Hepatocyte (in vitro differentiated cells): ENCODE measurements at regions not wholly inside any gene's neighbourhood (a gene's known extent, or its start where the extent isn't known, plus 50 kb on each side); places are given as distances from the start of the nearest gene placed in this dataset.
"Not testable (repeated sequence)": the region's sequence is repeated elsewhere in the genome, so short reads cannot be mapped to it uniquely, and the experiment has no call there.

Source experiments
- CTCF ChIP-seq: fragments of 200-600 bp; sonication (generic); IDR thresholded peaks from 2 replicates; pipeline ENCODE4 v1.5.1; 2016; ENCODE audit warnings: antibody characterized with exemption, mild to moderate bottlenecking; ENCODE audit not compliant: poor library complexity
- EZH2 ChIP-seq: fragments of 200-600 bp; sonication (generic); IDR thresholded peaks from 2 replicates; pipeline ENCODE4 v1.6.1; 2016; ENCODE audit warnings: antibody characterized with exemption, mild to moderate bottlenecking, borderline replicate concordance
- EZH2phosphoT487 ChIP-seq: fragments of 200-600 bp; sonication (generic); IDR thresholded peaks from one replicate; pipeline ENCODE4 v1.6.1; 2018; ENCODE audit warnings: antibody characterized with exemption, mild to moderate bottlenecking, low read depth, moderate library complexity; ENCODE audit not compliant: unreplicated experiment, severe bottlenecking

DNA sequence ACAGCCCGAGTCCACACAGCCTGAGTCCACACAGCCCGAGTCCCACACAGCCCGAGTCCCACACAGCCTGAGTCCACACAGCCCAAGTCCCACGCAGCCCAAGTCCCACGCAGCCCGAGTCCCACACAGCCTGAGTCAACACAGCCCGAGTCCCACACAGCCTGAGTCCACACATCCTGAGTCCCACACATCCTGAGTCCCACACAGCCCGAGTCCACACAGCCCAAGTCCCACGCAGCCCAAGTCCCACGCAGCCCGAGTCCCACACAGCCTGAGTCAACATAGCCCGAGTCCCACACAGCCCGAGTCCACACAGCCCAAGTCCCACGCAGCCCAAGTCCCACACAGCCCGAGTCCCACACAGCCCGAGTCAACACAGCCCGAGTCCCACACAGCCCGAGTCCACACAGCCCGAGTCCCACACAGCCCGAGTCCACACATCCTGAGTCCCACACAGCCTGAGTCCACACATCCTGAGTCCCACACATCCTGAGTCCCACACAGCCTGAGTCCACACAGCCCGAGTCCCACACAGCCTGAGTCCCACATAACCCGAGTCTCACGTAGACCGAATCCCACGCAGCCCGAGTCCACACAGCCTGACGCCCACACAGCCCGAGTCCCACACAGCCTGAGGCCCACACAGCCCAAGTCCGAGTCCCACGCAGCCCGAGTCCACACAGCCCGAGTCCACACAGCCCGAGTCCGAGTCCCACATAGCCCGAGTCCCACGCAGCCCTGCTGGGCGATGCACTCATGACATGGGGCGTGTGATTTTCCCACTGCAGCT lies 60.6 kb upstream of the SMOC2 start:
- not testable (repeated sequence) for TF ChIP-seq EZH2, CTCF, EZH2phosphoT487
